Central memory CD8-positive, alpha-beta T cell (primary cell): ENCODE measurements at regions not wholly inside any gene's neighbourhood (a gene's known extent, or its start where the extent isn't known, plus 50 kb on each side); places are given as distances from the start of the nearest gene placed in this dataset.
"Not testable (repeated sequence)": the region's sequence is repeated elsewhere in the genome, so short reads cannot be mapped to it uniquely, and the experiment has no call there.

Experiments used
- ATAC-seq: fragments of 150-1000 bp; cut with Tn5 transposase; replicated peaks from 2 replicates; pipeline ENCODE4 v1.10.0; 2022; ENCODE audit warnings: mild to moderate bottlenecking, moderate FRiP score, moderate number of reproducible peaks; ENCODE audit not compliant: poor library complexity, severe bottlenecking; ENCODE audit errors: extremely low read depth
- DNase-seq, 2 donors: peaks; one replicate each; pipeline ENCODE4 v3.0.0; 2021; ENCODE audit warnings: low spot score in 2 of 2
- H3K27ac Mint-ChIP-seq: one replicate; pipeline ENCODE4 v1.8.0; 2022; ENCODE audit warnings: low read depth, mild to moderate bottlenecking, moderate library complexity, mixed read lengths
- H3K27me3 Mint-ChIP-seq: one replicate; pipeline ENCODE4 v1.8.0; 2022; ENCODE audit warnings: mixed read lengths
- H3K36me3 Mint-ChIP-seq: one replicate; pipeline ENCODE4 v1.8.0; 2022; ENCODE audit warnings: mild to moderate bottlenecking, moderate library complexity, mixed read lengths; ENCODE audit not compliant: insufficient read depth
- H3K4me1 Mint-ChIP-seq: one replicate; pipeline ENCODE4 v1.8.0; 2022; ENCODE audit warnings: mixed read lengths
- H3K4me3 Mint-ChIP-seq: one replicate; pipeline ENCODE4 v1.8.0; 2022; ENCODE audit warnings: mild to moderate bottlenecking, moderate library complexity, mixed read lengths
- H3K9me3 Mint-ChIP-seq: one replicate; pipeline ENCODE4 v1.8.0; 2022; ENCODE audit warnings: mixed read lengths

DNA sequence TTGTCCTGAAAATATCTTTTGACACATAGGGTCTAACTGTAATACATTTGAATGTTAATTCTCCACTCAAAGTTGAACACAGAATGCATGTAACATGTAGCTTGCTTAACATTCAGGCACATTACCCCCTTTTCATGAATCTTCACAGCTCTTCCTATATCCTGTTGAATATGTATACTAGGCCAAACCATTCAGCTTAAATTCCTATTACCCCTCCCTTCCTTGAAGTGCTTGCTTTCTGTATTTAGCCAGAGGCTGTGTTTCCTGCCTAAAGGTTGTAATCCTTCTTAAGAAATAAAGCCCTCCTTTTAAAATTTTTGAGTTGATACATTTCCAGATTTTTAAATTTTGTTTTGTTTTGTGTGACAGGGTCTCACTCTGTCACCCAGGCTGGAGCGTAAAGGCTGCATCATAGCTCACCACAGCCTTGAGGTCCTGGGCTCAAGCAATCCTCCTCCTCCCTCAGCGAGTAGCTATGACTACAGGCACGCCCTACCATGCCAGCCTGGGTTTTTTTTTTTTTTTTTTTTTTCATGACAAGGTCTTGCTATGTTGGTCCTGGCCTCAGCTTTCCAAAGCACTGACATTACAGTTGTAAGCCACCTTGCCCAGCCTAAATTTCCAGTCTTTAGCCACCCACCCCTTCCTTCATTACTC, 357.6 kb downstream of the DSC3 start:
- no peak overlapping the region for H3K4me3 Mint-ChIP-seq
- ATAC-seq = no peak
- peaks cover 27% of the 10 kb centered on the region for H3K9me3 Mint-ChIP-seq
- no peaks in the 10 kb centered on the region for H3K27me3 Mint-ChIP-seq
- DNase-seq = no peak
- no peaks in the 10 kb centered on the region for H3K36me3 Mint-ChIP-seq
- no peaks in the 10 kb centered on the region for H3K4me1 Mint-ChIP-seq
- H3K27ac Mint-ChIP-seq = no peak overlapping the region

- Mint-ChIP-seq H3K9me3 (peaks cover 21% of the 10 kb centered on the region), H3K4me3 (no peak overlapping the region), H3K4me1 (no peaks in the 10 kb centered on the region), H3K36me3 (no peaks in the 10 kb centered on the region), H3K27ac (no peak overlapping the region), H3K27me3 (no peaks in the 10 kb centered on the region)
- DNase-seq (no peak), ATAC-seq (no peak)
Measured at GRCh38 chr18:30683836-30684235, 358.7 kb downstream of the DSC3 start.

DNA sequence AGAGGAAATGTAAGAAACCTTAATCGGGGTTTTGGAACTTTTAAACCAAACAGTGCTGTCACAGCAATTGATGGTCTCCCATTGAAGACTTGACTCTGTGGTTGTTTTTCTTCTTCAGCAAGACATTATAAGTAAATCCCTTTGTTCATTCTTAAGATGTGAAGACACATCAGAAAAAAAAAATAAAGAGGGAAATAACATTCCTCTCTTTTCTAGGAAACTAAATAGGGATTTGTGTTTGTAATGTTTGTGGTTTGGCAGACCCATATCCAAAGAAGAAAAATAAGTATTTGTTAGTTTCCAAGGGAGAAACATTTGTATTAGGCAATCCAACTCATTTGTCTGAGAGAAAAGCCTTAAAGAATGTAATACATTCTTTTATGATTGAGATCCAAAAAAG, 359.9 kb downstream of the DSC3 start:
- ATAC-seq (no peak), DNase-seq (no peak)
- no peak overlapping the region for H3K4me3 Mint-ChIP-seq
- no peaks in the 10 kb centered on the region for H3K27me3 Mint-ChIP-seq
- no peaks in the 10 kb centered on the region for H3K36me3 Mint-ChIP-seq
- no peak overlapping the region for H3K27ac Mint-ChIP-seq
- H3K4me1 Mint-ChIP-seq = no peaks in the 10 kb centered on the region
- H3K9me3 Mint-ChIP-seq = peaks cover 10% of the 10 kb centered on the region

- no peak overlapping the region for H3K27ac Mint-ChIP-seq
- H3K9me3 Mint-ChIP-seq = peaks cover 13% of the 10 kb centered on the region
- no peaks in the 10 kb centered on the region for H3K4me1 Mint-ChIP-seq
- ATAC-seq (no peak), DNase-seq (no peak)
- no peaks in the 10 kb centered on the region for H3K27me3 Mint-ChIP-seq
- no peak overlapping the region for H3K4me3 Mint-ChIP-seq
- H3K36me3 Mint-ChIP-seq = no peaks in the 10 kb centered on the region
Measured at GRCh38 chr18:30679285-30679930, 363.1 kb downstream of the DSC3 start.

- H3K27ac Mint-ChIP-seq, H3K4me3 Mint-ChIP-seq, H3K36me3 Mint-ChIP-seq, DNase-seq, ATAC-seq, H3K4me1 Mint-ChIP-seq, H3K27me3 Mint-ChIP-seq: not testable (repeated sequence)
- H3K9me3 Mint-ChIP-seq = peaks cover 13% of the 10 kb centered on the region
Measured at GRCh38 chr18:30677813-30678212, 364.7 kb downstream of the DSC3 start.

GRCh38 chr18:30676053-30676480, 366.5 kb downstream of the DSC3 start:
- no peak for DNase-seq
- H3K4me3 Mint-ChIP-seq = no peak overlapping the region
- no peaks in the 10 kb centered on the region for H3K4me1 Mint-ChIP-seq
- no peaks in the 10 kb centered on the region for H3K36me3 Mint-ChIP-seq
- H3K27ac Mint-ChIP-seq = no peak overlapping the region
- ATAC-seq = no peak
- peaks cover 10% of the 10 kb centered on the region for H3K9me3 Mint-ChIP-seq
- no peaks in the 10 kb centered on the region for H3K27me3 Mint-ChIP-seq

GRCh38 chr18:30675493-30675892, 367.0 kb downstream of the DSC3 start:
- Mint-ChIP-seq H3K4me3 (no peak overlapping the region), H3K4me1 (no peaks in the 10 kb centered on the region), H3K27me3 (no peaks in the 10 kb centered on the region), H3K36me3 (no peaks in the 10 kb centered on the region), H3K9me3 (peaks cover 12% of the 10 kb centered on the region), H3K27ac (no peak overlapping the region)
- ATAC-seq = no peak
- no peak for DNase-seq

DNA sequence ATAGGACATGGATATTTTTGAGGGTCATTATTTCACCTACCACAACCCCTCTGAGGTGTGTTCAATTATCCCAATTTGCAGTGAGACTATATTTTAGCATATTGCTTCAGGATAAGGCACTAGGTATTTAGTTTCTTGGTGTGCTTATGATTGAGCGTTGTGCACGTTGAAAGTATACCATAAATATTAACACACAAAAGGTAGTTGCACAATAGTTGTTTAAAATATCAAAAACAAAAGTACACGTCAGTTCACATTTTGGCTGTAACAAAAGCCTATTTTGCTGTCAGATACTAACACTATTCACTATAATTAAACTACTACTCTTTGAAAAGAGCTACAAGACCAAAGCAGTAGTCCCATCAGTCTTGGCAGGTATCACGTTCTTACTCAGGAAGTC, 367.5 kb downstream of the DSC3 start:
- Mint-ChIP-seq H3K9me3 (peaks cover 17% of the 10 kb centered on the region), H3K27ac (no peak overlapping the region), H3K27me3 (no peaks in the 10 kb centered on the region), H3K36me3 (no peaks in the 10 kb centered on the region), H3K4me3 (no peak overlapping the region), H3K4me1 (no peaks in the 10 kb centered on the region)
- no peak for ATAC-seq
- no peak for DNase-seq

DNA sequence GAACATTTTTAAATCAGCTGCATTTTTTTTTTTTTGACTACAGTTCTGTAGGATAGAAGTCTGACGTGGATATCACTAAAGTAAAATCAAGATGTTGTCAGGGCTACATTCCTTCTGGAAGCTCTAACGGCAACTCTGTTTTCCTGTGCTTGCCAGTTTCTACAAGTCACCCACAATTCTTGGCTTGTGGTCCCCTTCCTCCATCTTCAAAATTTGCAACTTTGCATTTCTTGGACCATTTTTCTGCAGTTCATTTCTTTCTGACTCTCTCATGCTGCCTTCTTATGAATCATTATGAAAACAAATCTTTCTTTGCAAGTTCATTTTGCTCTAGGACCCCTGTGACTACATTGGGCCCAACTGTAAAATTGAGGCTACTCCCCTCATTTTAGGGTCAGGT, 367.9 kb downstream of the DSC3 start:
- Mint-ChIP-seq H3K9me3 (peaks cover 17% of the 10 kb centered on the region), H3K27me3 (no peaks in the 10 kb centered on the region), H3K4me3 (no peak overlapping the region), H3K27ac (no peak overlapping the region), H3K36me3 (no peaks in the 10 kb centered on the region), H3K4me1 (no peaks in the 10 kb centered on the region)
- ATAC-seq (no peak), DNase-seq (no peak)

- H3K4me3 Mint-ChIP-seq, H3K36me3 Mint-ChIP-seq, H3K27ac Mint-ChIP-seq, H3K4me1 Mint-ChIP-seq, DNase-seq, H3K27me3 Mint-ChIP-seq, ATAC-seq: not testable (repeated sequence)
- peaks cover 24% of the 10 kb centered on the region for H3K9me3 Mint-ChIP-seq
Measured at GRCh38 chr18:30672439-30672838, 370.1 kb downstream of the DSC3 start.

DNA sequence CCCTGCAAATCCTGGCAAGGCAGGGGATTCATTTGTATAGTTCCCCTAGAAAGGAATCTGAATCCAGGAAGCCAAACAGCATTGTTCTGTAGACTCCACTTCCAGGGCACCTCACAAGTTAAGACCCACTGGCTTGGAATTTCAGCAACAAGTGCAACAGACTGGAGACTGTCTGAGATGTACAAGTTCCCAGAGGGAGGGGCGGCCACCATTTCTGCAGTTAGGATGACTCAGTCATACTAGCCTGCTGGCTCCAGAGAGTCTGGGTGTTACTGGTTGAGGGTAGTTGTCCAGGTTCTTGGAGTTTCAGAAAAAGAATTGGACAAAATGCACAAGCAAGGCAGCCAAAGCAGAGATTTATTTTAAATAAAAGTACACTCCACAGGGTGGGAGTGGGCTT, 384.2 kb downstream of the DSC3 start:
- Mint-ChIP-seq H3K27ac (no peak overlapping the region), H3K27me3 (no peaks in the 10 kb centered on the region), H3K9me3 (peaks cover 29% of the 10 kb centered on the region), H3K4me1 (no peaks in the 10 kb centered on the region), H3K4me3 (no peak overlapping the region), H3K36me3 (no peaks in the 10 kb centered on the region)
- no peak for ATAC-seq
- no peak for DNase-seq

GRCh38 chr18:30652387-30652786, 390.2 kb downstream of the DSC3 start:
- no peak overlapping the region for H3K27ac Mint-ChIP-seq
- H3K27me3 Mint-ChIP-seq = no peaks in the 10 kb centered on the region
- ATAC-seq = no peak
- no peak for DNase-seq
- peaks cover 3% of the 10 kb centered on the region for H3K36me3 Mint-ChIP-seq
- peaks cover 10% of the 10 kb centered on the region for H3K9me3 Mint-ChIP-seq
- no peaks in the 10 kb centered on the region for H3K4me1 Mint-ChIP-seq
- no peak overlapping the region for H3K4me3 Mint-ChIP-seq

- ATAC-seq = no peak
- Mint-ChIP-seq H3K36me3 (peaks cover 3% of the 10 kb centered on the region), H3K4me1 (no peaks in the 10 kb centered on the region), H3K27me3 (no peaks in the 10 kb centered on the region), H3K9me3 (peaks cover 10% of the 10 kb centered on the region), H3K4me3 (no peak overlapping the region), H3K27ac (no peak overlapping the region)
- DNase-seq = no peak
Measured at GRCh38 chr18:30650499-30650898, 392.0 kb downstream of the DSC3 start.
